HG03378 (cell line): ENCODE measurements at regions not wholly inside any gene's neighbourhood (a gene's known extent, or its start where the extent isn't known, plus 50 kb on each side); places are given as distances from the start of the nearest gene placed in this dataset.
"Not testable (repeated sequence)": the region's sequence is repeated elsewhere in the genome, so short reads cannot be mapped to it uniquely, and the experiment has no call there.

Source experiments
- ATAC-seq: cut with Tn5 transposase; IDR thresholded peaks from one replicate; pipeline ENCODE4 v1.9.1; 2021; ENCODE audit warnings: mild to moderate bottlenecking, moderate library complexity; ENCODE audit not compliant: unreplicated experiment

GRCh38 chr12:33672836-33673577, 233.4 kb upstream of the SYT10 start:
- ATAC-seq, result no peak

- ATAC-seq, result no peak
These were observed 237.2 kb upstream of the SYT10 start for GRCh38 chr12:33676866-33677265.

DNA sequence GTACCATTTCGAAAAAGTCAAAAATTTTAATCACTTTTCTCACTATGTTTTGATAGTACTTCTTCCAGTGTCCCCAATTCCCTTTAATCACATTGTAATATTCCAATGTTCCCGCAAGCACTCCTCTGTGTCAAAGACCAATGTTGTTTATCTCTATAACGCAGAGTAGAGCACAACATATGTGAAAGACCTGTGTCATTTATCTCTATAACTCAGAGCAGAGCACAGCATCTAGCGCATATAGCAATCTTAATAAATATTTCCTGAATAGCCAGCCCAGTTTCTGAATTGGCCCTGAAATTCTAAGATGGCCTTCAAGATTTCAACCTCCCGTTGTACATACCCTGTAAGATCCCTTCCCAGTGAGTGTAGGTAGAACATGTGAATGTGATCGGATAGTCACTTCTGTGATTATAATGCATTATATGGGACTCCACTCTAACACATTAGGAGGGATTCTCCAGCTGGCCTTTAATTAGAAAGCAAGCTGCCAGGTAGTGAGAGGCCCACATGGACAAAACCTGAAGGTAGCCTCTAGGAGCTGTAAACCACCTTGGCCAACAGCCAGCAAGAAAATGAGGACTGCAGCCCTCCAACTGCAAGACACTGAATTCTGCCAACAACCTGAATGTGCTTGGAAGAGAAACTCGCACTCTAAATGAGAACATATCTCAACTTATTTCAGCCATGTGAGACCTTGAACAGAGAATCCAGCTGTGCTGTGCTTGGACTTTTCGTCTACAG, 238.8 kb upstream of the SYT10 start:
- ATAC-seq, result no peak

- ATAC-seq, result no peak
These were observed 250.9 kb upstream of the SYT10 start for GRCh38 chr12:33690562-33690961.

DNA sequence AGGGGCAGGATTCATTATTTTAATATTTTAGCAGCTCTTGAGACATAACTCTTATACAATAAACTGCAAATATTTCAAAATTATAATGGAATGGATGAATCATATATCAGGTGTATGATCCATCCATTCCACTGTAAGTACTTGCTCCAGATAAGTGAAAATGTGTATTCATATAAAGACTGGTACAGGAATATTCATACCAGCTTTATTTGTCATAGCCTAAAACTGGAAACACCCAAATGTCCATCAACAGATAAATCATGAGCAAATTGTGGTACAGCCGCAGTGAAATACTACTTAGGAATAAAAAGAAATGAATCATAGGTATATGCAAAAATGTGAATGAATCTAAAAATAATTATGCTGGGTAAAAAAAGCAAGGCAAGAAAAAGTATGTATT, 263.6 kb upstream of the SYT10 start:
- ATAC-seq, result no peak

DNA sequence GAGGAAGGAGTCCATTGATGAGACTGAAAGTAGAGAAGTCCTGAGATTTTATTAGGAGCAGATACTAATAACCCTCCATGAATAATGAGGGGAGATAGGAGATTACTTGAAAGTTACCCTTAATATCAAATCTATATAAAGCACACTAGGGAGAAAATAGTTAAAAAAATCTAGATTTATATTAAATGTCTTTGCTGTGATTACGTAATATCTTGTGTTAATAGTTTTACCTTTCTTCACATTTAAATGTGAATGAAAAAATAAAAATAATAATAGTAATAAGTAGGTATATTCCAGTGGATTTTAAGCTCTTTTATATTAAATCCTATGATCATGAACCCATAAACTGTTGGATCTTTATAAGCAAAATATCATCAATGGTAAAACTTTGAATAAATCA, 267.3 kb upstream of the SYT10 start:
- ATAC-seq, result no peak

GRCh38 chr12:33708935-33709334, 269.3 kb upstream of the SYT10 start:
- no peak for ATAC-seq

DNA sequence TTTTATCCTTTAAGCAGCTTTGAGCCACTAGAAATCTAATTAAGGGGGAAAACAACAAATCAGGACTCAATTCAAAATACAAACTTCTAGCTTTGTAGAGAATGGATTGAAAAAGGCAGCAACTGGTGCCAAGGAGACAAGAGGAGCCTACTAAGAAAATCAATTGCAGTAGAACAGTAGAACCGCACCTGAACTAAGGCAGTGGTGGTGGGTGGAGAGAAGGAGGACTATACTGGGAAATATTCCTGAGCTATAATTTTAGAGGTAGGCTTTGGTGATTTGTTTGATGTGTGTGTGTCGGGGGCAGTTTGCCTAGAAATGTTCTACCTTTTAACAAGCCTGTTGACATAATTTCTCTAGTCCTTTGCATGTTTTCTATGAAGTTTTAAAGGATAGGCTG, 270.9 kb upstream of the SYT10 start:
- ATAC-seq, result no peak

- ATAC-seq, result no peak
These were observed 279.0 kb upstream of the SYT10 start for GRCh38 chr12:33718631-33719030.

DNA sequence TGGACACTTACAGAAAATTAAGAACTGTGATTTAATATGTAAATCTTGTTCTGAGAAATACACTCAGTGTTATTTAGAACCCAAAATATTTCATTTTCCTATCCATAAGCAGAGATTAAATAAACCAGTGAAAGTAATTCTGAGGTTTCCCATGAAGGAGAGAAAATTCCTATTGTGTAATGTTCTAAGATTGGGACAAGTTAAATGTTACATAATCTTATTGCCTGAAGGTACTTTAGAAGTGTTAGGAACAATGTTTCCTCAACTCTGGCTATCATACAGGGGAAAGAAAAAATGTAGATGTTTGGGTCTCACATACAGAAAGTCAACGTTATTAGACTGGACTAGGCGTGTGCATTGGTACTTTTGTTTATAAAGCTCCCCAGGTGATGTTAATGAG, 281.9 kb upstream of the SYT10 start:
- no peak for ATAC-seq

DNA sequence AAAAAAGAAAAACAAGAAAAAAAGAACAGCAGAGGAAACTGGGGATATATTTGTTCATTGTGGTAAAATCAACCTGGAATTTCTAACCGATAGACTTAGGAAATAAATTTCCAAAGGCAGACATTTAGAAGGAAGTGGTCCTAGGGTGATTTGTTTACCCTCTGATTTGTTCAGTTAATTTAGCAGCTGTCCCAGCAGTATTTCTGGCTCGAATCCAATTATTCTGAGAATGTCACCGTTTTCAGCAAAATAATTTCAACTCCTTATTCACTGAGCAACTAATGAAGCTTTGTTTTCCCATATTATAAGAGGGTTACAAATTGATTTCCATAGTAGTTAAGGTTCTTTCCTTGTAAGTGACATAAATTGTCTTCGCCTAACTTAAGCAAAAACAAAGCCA, 285.2 kb upstream of the SYT10 start:
- ATAC-seq, result no peak

GRCh38 chr12:33734871-33735270, 287.4 kb upstream of the ALG10 start:
- ATAC-seq, result no peak

GRCh38 chr12:33752854-33753253, 269.4 kb upstream of the ALG10 start:
- ATAC-seq, result no peak

DNA sequence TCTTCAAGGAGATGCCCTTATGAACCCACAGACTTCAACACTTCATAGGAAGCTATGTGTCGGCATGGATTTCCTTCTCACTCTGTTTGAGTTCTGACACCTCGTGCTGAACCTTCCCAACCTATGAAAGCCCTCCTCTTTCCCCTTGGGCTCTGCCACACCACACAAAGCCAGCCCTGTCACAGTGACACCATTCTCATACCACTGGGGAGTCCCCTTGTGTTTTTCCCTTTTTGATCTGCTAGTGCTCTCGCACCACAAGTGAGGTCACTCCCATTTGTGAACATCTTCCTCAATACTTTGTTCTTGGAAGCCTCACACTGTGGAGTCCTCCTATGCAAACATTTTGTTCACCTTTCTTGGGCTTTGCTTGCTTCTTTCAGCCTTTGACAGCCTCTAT, 264.6 kb upstream of the ALG10 start:
- ATAC-seq, result no peak

- ATAC-seq, result no peak
These were observed 263.0 kb upstream of the ALG10 start for GRCh38 chr12:33759279-33759678.

DNA sequence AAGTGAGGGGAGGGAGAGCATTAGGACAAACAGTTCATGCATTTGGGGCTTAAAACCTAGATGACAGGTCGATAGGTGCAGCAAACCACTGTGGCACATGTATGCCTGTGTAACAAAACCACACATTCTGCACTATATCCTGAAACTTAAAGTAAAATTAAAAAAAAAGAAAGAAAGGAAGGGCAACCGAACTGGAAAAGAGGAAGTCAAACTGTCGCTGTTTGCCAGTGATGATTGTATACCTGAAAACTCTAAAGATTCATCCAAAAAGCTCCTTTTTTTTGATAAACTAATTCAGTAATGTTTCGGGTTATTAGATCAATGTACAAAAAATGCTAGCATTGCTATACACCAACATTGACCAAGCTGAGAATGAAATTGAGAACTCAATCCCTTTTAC, 259.0 kb upstream of the ALG10 start:
- ATAC-seq, result no peak

- no peak for ATAC-seq
These were observed 251.6 kb upstream of the ALG10 start for GRCh38 chr12:33770652-33771051.

- no peak for ATAC-seq
These were observed 250.4 kb upstream of the ALG10 start for GRCh38 chr12:33771889-33772288.

DNA sequence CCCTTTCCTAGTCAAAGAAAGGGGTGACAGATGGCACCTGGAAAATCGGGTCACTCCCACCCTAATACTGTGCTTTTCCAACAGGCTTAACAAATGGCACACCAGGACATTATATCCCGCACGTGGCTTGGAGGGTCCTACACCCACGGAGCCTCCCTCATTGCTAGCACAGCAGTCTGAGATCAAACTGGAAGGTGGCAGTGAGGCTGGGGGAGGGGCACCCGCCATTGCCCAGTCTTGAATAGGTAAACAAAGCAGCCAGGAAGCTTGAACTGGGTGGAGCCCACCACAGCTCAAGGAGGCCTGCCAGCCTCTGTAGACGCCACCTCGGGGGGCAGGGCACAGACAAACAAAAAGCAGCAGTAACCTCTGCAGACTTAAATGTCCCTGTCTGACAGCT, 249.2 kb upstream of the ALG10 start:
- ATAC-seq, result not testable (repeated sequence)

DNA sequence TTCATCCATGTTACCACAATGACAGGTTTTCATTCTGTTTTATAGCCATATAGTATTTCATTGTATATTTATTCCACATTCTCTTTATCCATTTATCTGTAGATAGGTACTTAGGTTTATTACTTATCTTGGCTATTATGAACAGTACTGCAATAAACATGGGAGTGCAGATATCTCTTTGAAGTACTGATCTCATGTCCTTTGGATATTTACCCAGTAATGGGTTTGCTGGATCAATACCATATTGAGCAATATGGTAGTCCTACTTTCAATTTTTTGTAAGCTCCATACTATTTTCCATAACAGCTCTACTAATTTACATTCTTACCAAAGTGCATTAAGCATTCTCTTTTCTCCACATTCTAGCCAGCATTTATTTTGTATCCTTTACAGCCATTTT, 235.8 kb upstream of the ALG10 start:
- no peak for ATAC-seq

GRCh38 chr12:33794954-33795353, 227.3 kb upstream of the ALG10 start:
- ATAC-seq, result no peak

- no peak for ATAC-seq
These were observed 226.8 kb upstream of the ALG10 start for GRCh38 chr12:33795536-33795935.

DNA sequence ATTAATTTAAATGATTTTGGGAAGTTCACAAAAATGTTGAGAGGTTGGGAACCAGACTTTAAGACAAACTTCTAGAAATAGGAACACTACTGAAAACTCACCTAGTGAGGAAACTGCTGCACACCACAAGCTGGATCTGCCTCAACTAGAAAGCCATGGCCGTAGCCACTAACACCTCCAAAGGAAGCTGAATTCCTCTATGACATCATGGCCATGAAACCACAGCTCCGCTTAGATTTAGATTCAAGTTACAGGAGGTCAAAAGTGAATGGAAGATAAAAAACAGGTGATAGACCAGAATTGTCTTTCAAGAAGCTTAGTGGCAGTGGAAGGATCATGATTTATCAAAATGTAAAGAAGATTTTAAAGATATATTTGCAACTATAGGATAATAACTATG, 208.8 kb upstream of the ALG10 start:
- ATAC-seq, result no peak
